ENCODE measurements at regions not wholly inside any gene's neighbourhood (a gene's known extent, or its start where the extent isn't known, plus 50 kb on each side); places are given as distances from the start of the nearest gene placed in this dataset.

DNA sequence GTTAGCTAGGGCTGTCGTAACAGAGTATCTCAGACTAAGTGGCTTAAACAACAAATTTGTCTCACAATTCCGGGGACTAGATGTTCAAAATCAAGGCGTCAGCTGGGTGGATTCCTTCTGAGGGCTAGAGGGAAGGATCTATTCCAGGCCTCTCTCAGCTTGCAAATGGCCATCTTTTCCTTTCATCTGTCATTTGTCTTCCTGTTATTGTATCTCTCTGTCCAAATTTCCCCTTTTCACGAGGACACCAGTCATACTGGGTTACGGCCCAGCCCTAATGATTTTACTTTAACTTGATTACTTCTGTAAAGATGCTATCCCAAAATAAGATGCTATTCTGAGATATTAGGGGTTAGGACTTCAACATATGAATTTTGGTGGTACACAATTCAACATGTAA lies 119.0 kb upstream of the CPSF6 start (continued):
- TF ChIP-seq, protein P1, sequence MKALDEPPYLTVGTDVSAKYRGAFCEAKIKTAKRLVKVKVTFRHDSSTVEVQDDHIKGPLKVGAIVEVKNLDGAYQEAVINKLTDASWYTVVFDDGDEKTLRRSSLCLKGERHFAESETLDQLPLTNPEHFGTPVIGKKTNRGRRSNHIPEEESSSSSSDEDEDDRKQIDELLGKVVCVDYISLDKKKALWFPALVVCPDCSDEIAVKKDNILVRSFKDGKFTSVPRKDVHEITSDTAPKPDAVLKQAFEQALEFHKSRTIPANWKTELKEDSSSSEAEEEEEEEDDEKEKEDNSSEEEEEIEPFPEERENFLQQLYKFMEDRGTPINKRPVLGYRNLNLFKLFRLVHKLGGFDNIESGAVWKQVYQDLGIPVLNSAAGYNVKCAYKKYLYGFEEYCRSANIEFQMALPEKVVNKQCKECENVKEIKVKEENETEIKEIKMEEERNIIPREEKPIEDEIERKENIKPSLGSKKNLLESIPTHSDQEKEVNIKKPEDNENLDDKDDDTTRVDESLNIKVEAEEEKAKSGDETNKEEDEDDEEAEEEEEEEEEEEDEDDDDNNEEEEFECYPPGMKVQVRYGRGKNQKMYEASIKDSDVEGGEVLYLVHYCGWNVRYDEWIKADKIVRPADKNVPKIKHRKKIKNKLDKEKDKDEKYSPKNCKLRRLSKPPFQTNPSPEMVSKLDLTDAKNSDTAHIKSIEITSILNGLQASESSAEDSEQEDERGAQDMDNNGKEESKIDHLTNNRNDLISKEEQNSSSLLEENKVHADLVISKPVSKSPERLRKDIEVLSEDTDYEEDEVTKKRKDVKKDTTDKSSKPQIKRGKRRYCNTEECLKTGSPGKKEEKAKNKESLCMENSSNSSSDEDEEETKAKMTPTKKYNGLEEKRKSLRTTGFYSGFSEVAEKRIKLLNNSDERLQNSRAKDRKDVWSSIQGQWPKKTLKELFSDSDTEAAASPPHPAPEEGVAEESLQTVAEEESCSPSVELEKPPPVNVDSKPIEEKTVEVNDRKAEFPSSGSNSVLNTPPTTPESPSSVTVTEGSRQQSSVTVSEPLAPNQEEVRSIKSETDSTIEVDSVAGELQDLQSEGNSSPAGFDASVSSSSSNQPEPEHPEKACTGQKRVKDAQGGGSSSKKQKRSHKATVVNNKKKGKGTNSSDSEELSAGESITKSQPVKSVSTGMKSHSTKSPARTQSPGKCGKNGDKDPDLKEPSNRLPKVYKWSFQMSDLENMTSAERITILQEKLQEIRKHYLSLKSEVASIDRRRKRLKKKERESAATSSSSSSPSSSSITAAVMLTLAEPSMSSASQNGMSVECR (CRISPR knock-in tag; IDR thresholded peaks at IDR 0.05; ENCODE audit: borderline replicate concordance): no peak
- no peak for TF ChIP-seq TP53 (CRISPR knock-in tag; IDR thresholded peaks at IDR 0.05)
- no peak for TF ChIP-seq JAZF1 (CRISPR knock-in tag; IDR thresholded peaks at IDR 0.05)
- TF ChIP-seq HMGXB4 (CRISPR knock-in tag; IDR thresholded peaks at IDR 0.05): no peak

GRCh38 chr12:69123311-69123710 lies 116.1 kb upstream of the CPSF6 start:
- H3K4me3 Mint-ChIP-seq: no peak overlapping the region
- ATAC-seq: no peak
- TF ChIP-seq GTF2I (CRISPR knock-in tag; conservative IDR thresholded peaks at IDR 0.05) (no peak), ETV6 (CRISPR knock-in tag; IDR thresholded peaks at IDR 0.05) (no peak), ZNF138 (CRISPR knock-in tag; conservative IDR thresholded peaks at IDR 0.05) (no peak), ESRRA (CRISPR knock-in tag; IDR thresholded peaks at IDR 0.05; ENCODE audit: borderline replicate concordance) (no peak), IRF2 (CRISPR knock-in tag; IDR thresholded peaks at IDR 0.05; ENCODE audit: borderline replicate concordance, low read depth) (no peak), SMAD3 (CRISPR knock-in tag; IDR thresholded peaks at IDR 0.05; ENCODE audit: borderline replicate concordance) (no peak), ELF4 (CRISPR knock-in tag; IDR thresholded peaks at IDR 0.05; ENCODE audit: low read depth) (no peak), FOXP4 (CRISPR knock-in tag; IDR thresholded peaks at IDR 0.05) (no peak), ZBTB21 (CRISPR knock-in tag; IDR thresholded peaks at IDR 0.05; ENCODE audit: borderline replicate concordance) (no peak), JAZF1 (CRISPR knock-in tag; IDR thresholded peaks at IDR 0.05) (no peak)
- TF ChIP-seq, protein P2, sequence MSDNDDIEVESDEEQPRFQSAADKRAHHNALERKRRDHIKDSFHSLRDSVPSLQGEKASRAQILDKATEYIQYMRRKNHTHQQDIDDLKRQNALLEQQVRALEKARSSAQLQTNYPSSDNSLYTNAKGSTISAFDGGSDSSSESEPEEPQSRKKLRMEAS (CRISPR knock-in tag; IDR thresholded peaks at IDR 0.05): no peak
- no peak for DNase-seq (ENCODE audit: low spot score)
- H3K27ac Mint-ChIP-seq: no peak overlapping the region
- H3K27me3 Mint-ChIP-seq (ENCODE audit: low read depth): no peaks in the 10 kb centered on the region
- no peaks in the 10 kb centered on the region for H3K36me3 Mint-ChIP-seq
- ChIA-PET CTCF (no interaction called here), POLR2A (no interaction called here)
- peaks cover 20% of the 10 kb centered on the region for H3K4me1 Mint-ChIP-seq
- no peaks in the 10 kb centered on the region for H3K9me3 Mint-ChIP-seq

GRCh38 chr12:69123919-69124638 lies 115.3 kb upstream of the CPSF6 start:
- no peak overlapping the region for H3K27ac Mint-ChIP-seq
- H3K4me3 Mint-ChIP-seq: no peak overlapping the region
- TF ChIP-seq, protein P3, sequence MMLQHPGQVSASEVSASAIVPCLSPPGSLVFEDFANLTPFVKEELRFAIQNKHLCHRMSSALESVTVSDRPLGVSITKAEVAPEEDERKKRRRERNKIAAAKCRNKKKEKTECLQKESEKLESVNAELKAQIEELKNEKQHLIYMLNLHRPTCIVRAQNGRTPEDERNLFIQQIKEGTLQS (CRISPR knock-in tag; conservative IDR thresholded peaks at IDR 0.05): no peak
- TF ChIP-seq ZNF317 (CRISPR knock-in tag; IDR thresholded peaks at IDR 0.05; ENCODE audit: borderline replicate concordance, low read depth) (no peak), HMGA2 (CRISPR knock-in tag; IDR thresholded peaks at IDR 0.05) (no peak)
- no peaks in the 10 kb centered on the region for H3K27me3 Mint-ChIP-seq (ENCODE audit: low read depth)
- ATAC-seq: no peak
- no peak for DNase-seq (ENCODE audit: low spot score)
- peaks cover 20% of the 10 kb centered on the region for H3K4me1 Mint-ChIP-seq
- no peaks in the 10 kb centered on the region for H3K9me3 Mint-ChIP-seq
- POLR2A ChIA-PET: no interaction called here
- CTCF ChIA-PET: no interaction called here
- H3K36me3 Mint-ChIP-seq: no peaks in the 10 kb centered on the region
